Peyer's patch (tissue), 4 donors: ENCODE measurements at regions not wholly inside any gene's neighbourhood (a gene's known extent, or its start where the extent isn't known, plus 50 kb on each side); places are given as distances from the start of the nearest gene placed in this dataset.
"Not testable (repeated sequence)": the region's sequence is repeated elsewhere in the genome, so short reads cannot be mapped to it uniquely, and the experiment has no call there.

ENCODE experiments used
- CTCF ChIP-seq, 6 experiments: fragments of 450-650 bp in 4 of 6; fragments of 200-600 bp in 2 of 6; sonication (generic) in 1 of 6; IDR thresholded peaks; one replicate each; pipeline ENCODE4 v1.5.1; 2017 to 2019; ENCODE audit warnings: antibody characterized with exemption in 6 of 6, mild to moderate bottlenecking in 3 of 6, moderate library complexity in 1 of 6
- POLR2A ChIP-seq, 2 donors: fragments of 450-650 bp; IDR thresholded peaks; one replicate each; pipeline ENCODE4 v1.5.1; 2017; ENCODE audit warnings: antibody characterized with exemption in 2 of 2, mild to moderate bottlenecking in 2 of 2, moderate library complexity in 2 of 2

- TF ChIP-seq POLR2A, CTCF (IDR thresholded peaks at IDR 0.05): not testable (repeated sequence)
Measured at GRCh38 chr18:8890503-8890902, 185.1 kb downstream of the MTCL1 start.
